Keratinocyte (primary cell): ENCODE measurements at regions not wholly inside any gene's neighbourhood (a gene's known extent, or its start where the extent isn't known, plus 50 kb on each side); places are given as distances from the start of the nearest gene placed in this dataset.

Experiments
- DNase-seq: peaks from one replicate; pipeline ENCODE4 v3.0.0-alpha.2; 2011; ENCODE audit warnings: low read depth, missing footprints, low spot score
- FAIRE-seq: peaks from 2 replicates; lab custom pipeline; 2011; peaks lifted over from hg19 to GRCh38; lab: Jason Lieb, UNC
- H2AFZ ChIP-seq: 2 replicates; pipeline ENCODE4 v1.6.0; 2012; ENCODE audit warnings: low read length, control low read depth, inconsistent platforms; ENCODE audit not compliant: control insufficient read depth
- H3K27ac ChIP-seq: 2 replicates; pipeline ENCODE4 v1.5.1; 2011; ENCODE audit warnings: low read length; ENCODE audit not compliant: control insufficient read depth, insufficient read depth
- H3K27me3 ChIP-seq: 3 replicates; pipeline ENCODE4 v1.6.0; 2011; ENCODE audit warnings: low read length; ENCODE audit not compliant: control insufficient read depth, insufficient read depth; ENCODE audit errors: extremely low read depth
- H3K36me3 ChIP-seq, 2 experiments: 2 replicates in 1 of 2; 3 replicates in 1 of 2; pipeline ENCODE4 v1.5.1; 2011; ENCODE audit warnings: low read length in 2 of 2, mild to moderate bottlenecking in 1 of 2; ENCODE audit not compliant: control insufficient read depth in 2 of 2, insufficient read depth in 2 of 2; ENCODE audit errors: extremely low read depth in 1 of 2
- H3K4me1 ChIP-seq: 3 replicates; pipeline ENCODE4 v1.5.1; 2011; ENCODE audit warnings: low read length; ENCODE audit not compliant: control insufficient read depth, insufficient read depth; ENCODE audit errors: extremely low read depth
- H3K4me2 ChIP-seq: 3 replicates; pipeline ENCODE4 v1.6.0; 2011; ENCODE audit warnings: low read depth, low read length; ENCODE audit not compliant: control insufficient read depth, insufficient read depth; ENCODE audit errors: extremely low read depth
- H3K4me3 ChIP-seq, 3 experiments: fragments of 200-600 bp in 1 of 3; sonication (generic) in 1 of 3; 2 replicates in 2 of 3; 3 replicates in 1 of 3; pipeline ENCODE4 v1.5.1; 2011 to 2016; ENCODE audit warnings: low read length in 3 of 3, mild to moderate bottlenecking in 3 of 3, control low read depth in 2 of 3, inconsistent platforms in 1 of 3, low read depth in 1 of 3, mixed read lengths in 1 of 3, mixed run types in 1 of 3, moderate library complexity in 1 of 3; ENCODE audit not compliant: control insufficient read depth in 2 of 3, insufficient read depth in 2 of 3; ENCODE audit errors: extremely low read depth in 1 of 3
- H3K79me2 ChIP-seq: 2 replicates; pipeline ENCODE4 v1.6.0; 2012; ENCODE audit warnings: low read length; ENCODE audit not compliant: control insufficient read depth, insufficient read depth
- H3K9ac ChIP-seq: 3 replicates; pipeline ENCODE4 v1.6.0; 2011; ENCODE audit warnings: low read length; ENCODE audit not compliant: control insufficient read depth, insufficient read depth; ENCODE audit errors: extremely low read depth
- H3K9me1 ChIP-seq: 3 replicates; pipeline ENCODE4 v1.6.0; 2011; ENCODE audit warnings: low read length; ENCODE audit not compliant: control insufficient read depth, insufficient read depth; ENCODE audit errors: extremely low read depth
- H3K9me3 ChIP-seq: 2 replicates; pipeline ENCODE4 v1.5.1; 2012; ENCODE audit warnings: low read depth, low read length; ENCODE audit not compliant: control insufficient read depth
- H4K20me1 ChIP-seq: 3 replicates; pipeline ENCODE4 v1.6.0; 2011; ENCODE audit warnings: low read length; ENCODE audit not compliant: control insufficient read depth, insufficient read depth; ENCODE audit errors: extremely low read depth
- EZH2 ChIP-seq: IDR thresholded peaks from one replicate; pipeline ENCODE4 v1.6.1; 2012; ENCODE audit warnings: inconsistent platforms, mild to moderate bottlenecking, low read length, moderate library complexity
- dilution Hi-C: fragments of 300-500 bp; cut with MboI; formaldehyde crosslinking; loops from one replicate; pipeline ENCODE4 v1.7.0; 2020; ENCODE audit warnings: low sequenced_read_pairs; ENCODE audit not compliant: extremely low pct_ligation_motif_present
- TF ChIP-seq, protein P1 (sequence below), 3 experiments: IDR thresholded peaks in 1 of 3; conservative IDR thresholded peaks in 1 of 3; optimal IDR thresholded peaks in 1 of 3; 2 replicates in 2 of 3; 3 replicates in 1 of 3; pipeline versions ENCODE3 to v1.5.1; 2011; ENCODE audit warnings: low read length in 3 of 3, mild to moderate bottlenecking in 3 of 3, moderate library complexity in 2 of 3, control low read depth in 1 of 3, inconsistent platforms in 1 of 3; ENCODE audit not compliant: insufficient read depth in 2 of 3; ENCODE audit errors: extremely low read depth in 1 of 3

DNA sequence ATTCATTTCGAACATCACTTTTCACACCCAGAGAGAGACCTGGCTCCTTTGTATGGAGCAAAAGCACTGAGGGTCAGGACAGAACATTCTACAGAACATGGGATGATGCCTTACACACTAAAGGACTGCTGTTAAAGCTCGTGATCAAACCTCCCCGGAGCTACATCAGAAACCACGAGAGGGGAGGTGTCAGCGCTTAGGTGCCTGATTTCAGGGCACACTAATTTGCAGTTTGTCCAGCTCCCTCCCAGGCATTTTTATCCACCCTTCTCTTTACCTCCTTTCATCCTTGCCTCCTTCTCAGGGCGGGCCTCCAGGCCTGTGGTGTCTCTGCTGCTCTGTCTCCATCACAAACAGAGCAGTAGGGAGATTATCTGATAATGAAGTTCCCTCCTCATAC, 127.5 kb downstream of the VPREB1 start:
- no peak for DNase-seq
- Histone ChIP-seq H3K9me1 (no peaks in the 10 kb centered on the region), H3K4me2 (no peak overlapping the region), H3K9ac (no peak overlapping the region), H2AFZ (no peak overlapping the region), H3K27me3 (peaks cover 8% of the 10 kb centered on the region), H3K36me3 (no peaks in the 10 kb centered on the region), H3K4me3 (no peak overlapping the region), H4K20me1 (no peaks in the 10 kb centered on the region), H3K4me1 (no peaks in the 10 kb centered on the region), H3K27ac (no peak overlapping the region), H3K9me3 (no peaks in the 10 kb centered on the region), H3K79me2 (no peaks in the 10 kb centered on the region)
- FAIRE-seq = no peak
- no peak for TF ChIP-seq EZH2
- TF ChIP-seq, protein P1, sequence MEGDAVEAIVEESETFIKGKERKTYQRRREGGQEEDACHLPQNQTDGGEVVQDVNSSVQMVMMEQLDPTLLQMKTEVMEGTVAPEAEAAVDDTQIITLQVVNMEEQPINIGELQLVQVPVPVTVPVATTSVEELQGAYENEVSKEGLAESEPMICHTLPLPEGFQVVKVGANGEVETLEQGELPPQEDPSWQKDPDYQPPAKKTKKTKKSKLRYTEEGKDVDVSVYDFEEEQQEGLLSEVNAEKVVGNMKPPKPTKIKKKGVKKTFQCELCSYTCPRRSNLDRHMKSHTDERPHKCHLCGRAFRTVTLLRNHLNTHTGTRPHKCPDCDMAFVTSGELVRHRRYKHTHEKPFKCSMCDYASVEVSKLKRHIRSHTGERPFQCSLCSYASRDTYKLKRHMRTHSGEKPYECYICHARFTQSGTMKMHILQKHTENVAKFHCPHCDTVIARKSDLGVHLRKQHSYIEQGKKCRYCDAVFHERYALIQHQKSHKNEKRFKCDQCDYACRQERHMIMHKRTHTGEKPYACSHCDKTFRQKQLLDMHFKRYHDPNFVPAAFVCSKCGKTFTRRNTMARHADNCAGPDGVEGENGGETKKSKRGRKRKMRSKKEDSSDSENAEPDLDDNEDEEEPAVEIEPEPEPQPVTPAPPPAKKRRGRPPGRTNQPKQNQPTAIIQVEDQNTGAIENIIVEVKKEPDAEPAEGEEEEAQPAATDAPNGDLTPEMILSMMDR (optimal IDR thresholded peaks at IDR 0.05 in 1 of 3, IDR thresholded peaks at IDR 0.05 in 1 of 3, conservative IDR thresholded peaks at IDR 0.05 in 1 of 3; ENCODE audit: extremely low read depth in 1 of 3, insufficient read depth in 2 of 3, low read length in 3 of 3) = no peak
- dilution Hi-C loops = no loop called here

DNA sequence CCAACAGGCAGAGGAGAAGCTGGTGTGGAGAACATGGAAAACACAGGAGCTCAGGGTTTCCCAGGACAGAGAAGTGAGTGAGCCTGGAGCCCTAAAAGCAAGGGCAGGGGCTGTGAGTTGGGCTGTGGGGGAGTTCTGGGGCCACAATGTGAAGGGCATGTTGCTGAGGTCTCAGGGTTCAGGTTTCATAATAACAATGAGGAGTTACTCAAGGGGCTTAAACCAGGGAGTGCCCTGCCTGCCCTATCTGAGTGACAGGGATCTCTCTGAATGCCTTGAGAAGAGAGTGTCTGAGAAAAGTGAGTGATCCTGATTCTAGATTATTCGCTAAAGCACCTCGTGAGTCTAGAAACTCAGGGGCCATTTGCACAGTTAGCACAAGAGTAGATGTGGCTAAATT, 129.6 kb downstream of the VPREB1 start:
- DNase-seq (no peak), FAIRE-seq (no peak)
- Histone ChIP-seq H3K9me3 (no peaks in the 10 kb centered on the region), H4K20me1 (no peaks in the 10 kb centered on the region), H2AFZ (no peak overlapping the region), H3K79me2 (no peaks in the 10 kb centered on the region), H3K4me1 (no peaks in the 10 kb centered on the region), H3K4me3 (no peak overlapping the region), H3K27ac (no peak overlapping the region), H3K27me3 (peaks cover 8% of the 10 kb centered on the region), H3K4me2 (no peak overlapping the region), H3K9ac (no peak overlapping the region), H3K9me1 (no peaks in the 10 kb centered on the region), H3K36me3 (no peaks in the 10 kb centered on the region)
- TF ChIP-seq, protein P1 (optimal IDR thresholded peaks at IDR 0.05 in 1 of 3, IDR thresholded peaks at IDR 0.05 in 1 of 3, conservative IDR thresholded peaks at IDR 0.05 in 1 of 3; ENCODE audit: extremely low read depth in 1 of 3, insufficient read depth in 2 of 3, low read length in 3 of 3) = no peak
- TF ChIP-seq EZH2 = no peak
- dilution Hi-C loops = no loop called here
